Pancreas (tissue), 10 donors: ENCODE measurements at regions not wholly inside any gene's neighbourhood (a gene's known extent, or its start where the extent isn't known, plus 50 kb on each side); places are given as distances from the start of the nearest gene placed in this dataset.

Experiments used
- ATAC-seq, 4 donors: fragments of 200-7000 bp; cut with Tn5 transposase; one replicate each; pipeline versions ENCODE4 v1.8.0 to v1.9.1; 2020; ENCODE audit warnings: mild to moderate bottlenecking in 4 of 4, moderate library complexity in 4 of 4
- DNase-seq, 6 donors: peaks; one replicate each; pipeline ENCODE4 v3.0.0-alpha.2; 2020
- FAIRE-seq: peaks from 2 replicates; lab custom pipeline; 2012; peaks lifted over from hg19 to GRCh38; lab: Jason Lieb, UNC
- H3K27ac ChIP-seq, 4 donors: fragments of 200-600 bp; sonication (generic); 1 replicate in 3 of 4; 2 replicates in 1 of 4; pipeline versions ENCODE4 v1.5.0 to v1.8.0; 2020
- H3K27me3 ChIP-seq, 4 donors: fragments of 200-600 bp; one replicate each; pipeline ENCODE4 v1.8.0; 2021
- H3K36me3 ChIP-seq, 3 donors: fragments of 200-600 bp; sonication (generic) in 1 of 3; one replicate each; pipeline versions ENCODE4 v1.5.0 to v1.8.0; 2020 to 2021
- H3K4me1 ChIP-seq, 3 donors: fragments of 200-600 bp; one replicate each; pipeline ENCODE4 v1.8.0; 2021
- H3K4me3 ChIP-seq, 4 donors: fragments of 200-600 bp; sonication (generic) in 2 of 4; one replicate each; pipeline versions ENCODE4 v1.5.0 to v1.8.0; 2020 to 2021
- H3K9me3 ChIP-seq, 4 donors: fragments of 200-600 bp; one replicate each; pipeline ENCODE4 v1.8.0; 2021
- WGBS, 2 donors: extraction: QIAGEN DNeasy Blood & Tissue Kit; methylation state at CpG; one replicate each; pipeline ENCODE4 v1.1.7; 2013; 5-methylcytosine and 5-hydroxymethylcytosine counted together
- intact Hi-C, 3 donors: fragments of 100-400 bp; cut with DNase I; formaldehyde crosslinking; loops; one replicate each; pipeline versions ENCODE4 v1.11.1 to v1.14.2; 2022
- TF ChIP-seq, protein P1 (sequence below), 4 donors: fragments of 200-600 bp; sonication (generic) in 3 of 4; IDR thresholded peaks; one replicate each; pipeline versions ENCODE4 v1.5.0 to v1.8.0; 2021; ENCODE audit warnings: antibody characterized with exemption in 4 of 4
- donor health status: healthy with polysubstance abuse.
- donor health status: DM: no; HTN: no; CAD: no; lungs with moderate emphysema.
- donor health status: DM: no; HTN: no; CAD: no.
- donor health status: control.
- donor health status: control.
- donor health status: Bipolar disorder and iron deficiency.
- donor health status: DM: yes; HTN: yes; CAD: no.
- donor health status: DM: no; HTN: no; CAD: no.
- donor health status: DM: no; HTN: no; CAD: no.
- donor health status: DM: yes; HTN: yes; CAD: no.

DNA sequence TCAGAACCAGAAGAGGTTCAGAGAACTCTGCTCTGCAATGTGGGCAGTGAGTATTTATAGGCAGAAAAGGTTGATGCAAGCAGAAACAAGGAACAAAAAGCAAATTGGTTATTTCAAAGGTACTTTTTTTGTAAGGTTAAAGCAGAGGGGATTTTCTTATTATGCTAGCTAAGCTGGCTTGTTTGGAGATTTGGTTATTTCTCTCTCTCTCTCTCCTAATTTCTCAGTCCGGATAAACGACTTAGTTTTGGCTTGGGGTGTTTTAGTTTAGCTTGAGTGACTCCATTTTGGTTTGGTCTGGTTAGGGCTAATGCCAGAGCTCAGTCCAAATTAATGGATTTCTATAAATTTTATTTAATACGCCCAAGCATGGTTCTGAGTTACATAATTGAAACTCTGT is 566.8 kb downstream of the SH2D4B start:
- Histone ChIP-seq H3K4me1 (no peaks in the 10 kb centered on the region), H3K36me3 (no peaks in the 10 kb centered on the region), H3K9me3 (no peaks in the 10 kb centered on the region), H3K4me3 (no peak overlapping the region), H3K27me3 (no peaks in the 10 kb centered on the region), H3K27ac (no peak overlapping the region)
- 59 to 62% methylated on average over 3 of the region's 3 CpGs for WGBS, 2 donors
- TF ChIP-seq, protein P1, sequence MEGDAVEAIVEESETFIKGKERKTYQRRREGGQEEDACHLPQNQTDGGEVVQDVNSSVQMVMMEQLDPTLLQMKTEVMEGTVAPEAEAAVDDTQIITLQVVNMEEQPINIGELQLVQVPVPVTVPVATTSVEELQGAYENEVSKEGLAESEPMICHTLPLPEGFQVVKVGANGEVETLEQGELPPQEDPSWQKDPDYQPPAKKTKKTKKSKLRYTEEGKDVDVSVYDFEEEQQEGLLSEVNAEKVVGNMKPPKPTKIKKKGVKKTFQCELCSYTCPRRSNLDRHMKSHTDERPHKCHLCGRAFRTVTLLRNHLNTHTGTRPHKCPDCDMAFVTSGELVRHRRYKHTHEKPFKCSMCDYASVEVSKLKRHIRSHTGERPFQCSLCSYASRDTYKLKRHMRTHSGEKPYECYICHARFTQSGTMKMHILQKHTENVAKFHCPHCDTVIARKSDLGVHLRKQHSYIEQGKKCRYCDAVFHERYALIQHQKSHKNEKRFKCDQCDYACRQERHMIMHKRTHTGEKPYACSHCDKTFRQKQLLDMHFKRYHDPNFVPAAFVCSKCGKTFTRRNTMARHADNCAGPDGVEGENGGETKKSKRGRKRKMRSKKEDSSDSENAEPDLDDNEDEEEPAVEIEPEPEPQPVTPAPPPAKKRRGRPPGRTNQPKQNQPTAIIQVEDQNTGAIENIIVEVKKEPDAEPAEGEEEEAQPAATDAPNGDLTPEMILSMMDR (IDR thresholded peaks at IDR 0.05), result no peak
- intact Hi-C loops, result no loop called here
- no peak for DNase-seq
- ATAC-seq, result no peak
- FAIRE-seq, result no peak

DNA sequence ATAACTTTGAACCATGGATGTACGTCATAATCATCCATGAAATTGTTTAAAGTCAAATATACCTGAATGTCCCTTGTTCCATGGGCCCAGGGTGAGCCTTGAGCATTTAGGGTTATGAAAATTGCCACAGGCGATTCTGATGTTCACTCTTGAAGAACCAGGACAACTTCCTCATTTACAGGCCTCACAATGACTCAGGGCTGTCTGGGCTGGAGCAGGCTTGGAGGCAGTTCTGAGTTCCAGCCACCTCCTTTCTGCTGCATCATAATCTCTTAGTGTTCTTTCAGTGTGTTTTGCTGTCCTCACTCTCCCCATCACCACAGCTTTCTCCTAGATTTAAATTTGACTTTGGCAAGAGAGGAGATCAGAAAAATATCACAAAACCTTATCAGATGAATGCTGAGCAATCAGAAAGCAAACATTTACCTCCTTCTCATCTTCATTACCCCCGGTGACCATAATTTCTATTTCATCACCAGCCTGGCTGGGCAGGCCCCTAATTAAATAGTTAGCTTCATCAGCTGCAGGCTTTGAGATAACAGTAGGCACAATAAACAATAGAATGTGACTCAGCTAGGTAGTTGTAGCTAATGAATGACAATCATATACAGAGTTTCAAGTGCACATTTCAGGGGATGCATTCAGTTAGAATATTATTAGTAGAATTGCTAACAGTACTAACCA is 571.0 kb downstream of the SH2D4B start:
- Histone ChIP-seq H3K27me3 (no peaks in the 10 kb centered on the region), H3K27ac (no peak overlapping the region), H3K9me3 (no peaks in the 10 kb centered on the region), H3K4me3 (no peak overlapping the region), H3K36me3 (no peaks in the 10 kb centered on the region), H3K4me1 (no peaks in the 10 kb centered on the region)
- 41 to 42% methylated on average over 3 of the region's 3 CpGs for WGBS, 2 donors
- FAIRE-seq (no peak), ATAC-seq (peak in 2 of 4 donors; percentile 41 to 55), DNase-seq (no peak)
- TF ChIP-seq, protein P1 (IDR thresholded peaks at IDR 0.05), result no peak
- intact Hi-C loops, result no loop called here

DNA sequence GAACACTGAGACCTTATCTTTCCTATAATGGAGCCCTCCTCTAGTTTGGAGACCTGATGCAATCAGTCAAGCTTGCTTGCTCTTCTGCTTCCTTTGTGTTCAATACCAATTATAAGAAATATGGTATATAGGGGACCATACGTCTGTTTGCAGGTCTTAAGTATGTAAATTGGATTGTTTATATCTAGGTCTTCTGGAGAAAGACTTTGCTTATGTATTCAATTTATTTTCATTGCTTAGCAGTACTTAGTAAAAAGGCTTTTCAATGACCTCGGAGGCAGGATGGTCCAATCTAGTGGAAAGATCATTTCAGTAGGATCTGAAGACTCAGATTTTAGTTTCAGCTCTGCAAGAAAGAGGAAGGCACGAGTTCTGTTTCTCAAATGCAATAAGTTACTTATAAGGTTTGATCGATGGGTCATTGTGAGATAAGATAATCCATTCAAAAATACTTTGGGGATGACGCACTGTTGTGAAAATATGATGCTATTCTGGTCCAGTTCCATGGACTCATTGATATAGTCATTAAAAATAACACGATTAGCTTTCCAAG is 571.6 kb downstream of the SH2D4B start:
- Histone ChIP-seq H3K4me1 (no peaks in the 10 kb centered on the region), H3K27ac (no peak overlapping the region), H3K27me3 (no peaks in the 10 kb centered on the region), H3K36me3 (no peaks in the 10 kb centered on the region), H3K9me3 (no peaks in the 10 kb centered on the region), H3K4me3 (no peak overlapping the region)
- 33 to 46% methylated on average over 6 of the region's 6 CpGs for WGBS, 2 donors
- intact Hi-C loops, result no loop called here
- no peak for DNase-seq
- FAIRE-seq, result no peak
- TF ChIP-seq, protein P1 (IDR thresholded peaks at IDR 0.05), result no peak
- ATAC-seq, result no peak

DNA sequence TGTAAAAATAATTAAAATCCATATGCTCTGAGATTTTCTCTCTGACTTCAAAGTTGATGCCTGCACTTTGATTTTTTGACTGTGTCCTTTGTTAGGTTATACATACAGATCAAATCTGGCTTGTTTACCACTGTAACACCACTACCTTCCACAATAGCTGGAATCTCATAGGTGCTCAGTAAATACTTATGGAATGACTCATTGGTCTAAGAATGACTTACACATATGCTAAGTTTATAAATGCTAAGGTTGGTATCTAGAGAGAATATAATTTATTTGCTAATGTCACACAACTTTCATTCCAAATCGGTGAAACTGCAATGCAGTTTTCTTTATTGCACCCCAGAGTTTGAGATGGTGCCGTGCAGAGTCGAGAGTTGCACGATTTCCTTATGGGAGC is 578.5 kb downstream of the SH2D4B start:
- intact Hi-C loops, result no loop called here
- Histone ChIP-seq H3K27ac (no peak overlapping the region), H3K36me3 (no peaks in the 10 kb centered on the region), H3K4me1 (no peaks in the 10 kb centered on the region), H3K4me3 (no peak overlapping the region), H3K9me3 (no peaks in the 10 kb centered on the region), H3K27me3 (no peaks in the 10 kb centered on the region)
- DNase-seq (no peak), FAIRE-seq (no peak), ATAC-seq (no peak)
- 63 to 73% methylated on average over 4 of the region's 4 CpGs for WGBS, 2 donors
- TF ChIP-seq, protein P1 (IDR thresholded peaks at IDR 0.05), result no peak

DNA sequence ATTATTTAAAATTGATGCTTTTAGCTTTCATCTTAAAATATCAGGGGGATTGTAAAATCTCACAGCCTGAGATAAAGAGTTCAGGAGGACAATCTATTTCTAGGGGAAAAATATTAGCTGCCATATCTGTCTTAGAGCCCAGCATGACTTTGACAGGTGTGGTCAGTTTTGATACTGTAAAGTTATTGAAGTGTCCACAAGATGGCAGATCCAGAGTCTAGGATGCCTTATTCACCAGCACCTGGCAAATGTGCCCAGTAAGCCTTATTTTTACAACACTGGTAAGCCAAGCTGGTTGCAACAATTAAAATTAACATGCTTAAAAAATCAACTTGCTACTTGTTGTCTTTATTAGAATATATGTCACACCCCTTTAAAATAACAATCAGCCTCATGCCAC is 579.3 kb downstream of the SH2D4B start:
- Histone ChIP-seq H3K27me3 (no peaks in the 10 kb centered on the region), H3K9me3 (no peaks in the 10 kb centered on the region), H3K36me3 (no peaks in the 10 kb centered on the region), H3K4me3 (no peak overlapping the region), H3K4me1 (no peaks in the 10 kb centered on the region), H3K27ac (no peak overlapping the region)
- TF ChIP-seq, protein P1 (IDR thresholded peaks at IDR 0.05), result no peak
- ATAC-seq (no peak), DNase-seq (no peak), FAIRE-seq (no peak)
- intact Hi-C loops, result no loop called here
